ENCODE measurements at regions not wholly inside any gene's neighbourhood (a gene's known extent, or its start where the extent isn't known, plus 50 kb on each side); places are given as distances from the start of the nearest gene placed in this dataset.

GRCh38 chr13:100826441-100826840 lies 151.8 kb upstream of the TMTC4 start:
- H3K27me3 ChIP-seq (ENCODE audit: control insufficient read depth, insufficient read depth), result no peaks in the 10 kb centered on the region
- no peaks in the 10 kb centered on the region for H3K4me1 ChIP-seq (ENCODE audit: control insufficient read depth, insufficient read depth, low read length)
- DNase-seq (no peak), ATAC-seq (no peak)
- intact Hi-C loops (cut with DNase I), result no loop called here
- H3K4me3 ChIP-seq (ENCODE audit: low read length), result no peak overlapping the region
- 63% methylated on average over 3 of the region's 3 CpGs for WGBS
- H3K9me3 ChIP-seq (ENCODE audit: control insufficient read depth, low read length), result no peaks in the 10 kb centered on the region
- H3K27ac ChIP-seq (ENCODE audit: low read length), result no peak overlapping the region

- no peak for ATAC-seq
- 71% methylated on average over 3 of the region's 3 CpGs for WGBS
These were observed 151.0 kb upstream of the TMTC4 start for GRCh38 chr13:100825557-100825956.

GRCh38 chr13:100824366-100824765 lies 149.8 kb upstream of the TMTC4 start:
- no peaks in the 10 kb centered on the region for H3K27me3 ChIP-seq (ENCODE audit: control insufficient read depth, insufficient read depth)
- intact Hi-C loops (cut with DNase I), result no loop called here
- 41% methylated on average over 3 of the region's 3 CpGs for WGBS
- H3K4me3 ChIP-seq (ENCODE audit: low read length), result no peak overlapping the region
- ATAC-seq, result no peak
- no peak overlapping the region for H3K27ac ChIP-seq (ENCODE audit: low read length)
- H3K4me1 ChIP-seq (ENCODE audit: control insufficient read depth, insufficient read depth, low read length), result no peaks in the 10 kb centered on the region
- no peak for DNase-seq
- H3K9me3 ChIP-seq (ENCODE audit: control insufficient read depth, low read length), result no peaks in the 10 kb centered on the region

More at GRCh38 chr13:100825557-100825956, 151.0 kb upstream of the TMTC4 start:
- H3K4me3 ChIP-seq (ENCODE audit: low read length), result no peak overlapping the region
- DNase-seq, result no peak
- H3K27me3 ChIP-seq (ENCODE audit: control insufficient read depth, insufficient read depth), result no peaks in the 10 kb centered on the region
- no peaks in the 10 kb centered on the region for H3K4me1 ChIP-seq (ENCODE audit: control insufficient read depth, insufficient read depth, low read length)
- no peaks in the 10 kb centered on the region for H3K9me3 ChIP-seq (ENCODE audit: control insufficient read depth, low read length)
- intact Hi-C loops (cut with DNase I), result no loop called here
- H3K27ac ChIP-seq (ENCODE audit: low read length), result no peak overlapping the region

- DNase-seq (no peak), ATAC-seq (no peak)
- intact Hi-C loops (cut with DNase I), result no loop called here
- Histone ChIP-seq H3K9me3 (ENCODE audit: control insufficient read depth, low read length) (no peaks in the 10 kb centered on the region), H3K4me3 (ENCODE audit: low read length) (no peak overlapping the region), H3K4me1 (ENCODE audit: control insufficient read depth, insufficient read depth, low read length) (no peaks in the 10 kb centered on the region), H3K27me3 (ENCODE audit: control insufficient read depth, insufficient read depth) (no peaks in the 10 kb centered on the region), H3K27ac (ENCODE audit: low read length) (no peak overlapping the region)
- WGBS, result 75% methylated on average over 3 of the region's 3 CpGs
These were observed 148.9 kb upstream of the TMTC4 start for GRCh38 chr13:100823448-100823847.

- Histone ChIP-seq H3K27me3 (ENCODE audit: control insufficient read depth, insufficient read depth) (no peaks in the 10 kb centered on the region), H3K4me1 (ENCODE audit: control insufficient read depth, insufficient read depth, low read length) (no peaks in the 10 kb centered on the region), H3K9me3 (ENCODE audit: control insufficient read depth, low read length) (no peaks in the 10 kb centered on the region), H3K27ac (ENCODE audit: low read length) (no peak overlapping the region), H3K4me3 (ENCODE audit: low read length) (no peak overlapping the region)
- intact Hi-C loops (cut with DNase I), result no loop called here
- DNase-seq, result no peak
- WGBS, result 89% methylated on average over 6 of the region's 6 CpGs
- no peak for ATAC-seq
These were observed 148.4 kb upstream of the TMTC4 start for GRCh38 chr13:100822871-100823443.

- Histone ChIP-seq H3K4me3 (ENCODE audit: low read length) (no peak overlapping the region), H3K27ac (ENCODE audit: low read length) (no peak overlapping the region), H3K4me1 (ENCODE audit: control insufficient read depth, insufficient read depth, low read length) (no peaks in the 10 kb centered on the region), H3K9me3 (ENCODE audit: control insufficient read depth, low read length) (no peaks in the 10 kb centered on the region), H3K27me3 (ENCODE audit: control insufficient read depth, insufficient read depth) (no peaks in the 10 kb centered on the region)
- 43% methylated on average over 3 of the region's 3 CpGs for WGBS
- intact Hi-C loops (cut with DNase I), result no loop called here
- no peak for ATAC-seq
- no peak for DNase-seq
These were observed 144.1 kb upstream of the TMTC4 start for GRCh38 chr13:100818711-100819110.

- ATAC-seq (no peak), DNase-seq (no peak)
- H3K9me3 ChIP-seq (ENCODE audit: control insufficient read depth, low read length), result no peaks in the 10 kb centered on the region
- intact Hi-C loops (cut with DNase I), result no loop called here
- no peaks in the 10 kb centered on the region for H3K4me1 ChIP-seq (ENCODE audit: control insufficient read depth, insufficient read depth, low read length)
- H3K4me3 ChIP-seq (ENCODE audit: low read length), result no peak overlapping the region
- H3K27ac ChIP-seq (ENCODE audit: low read length), result no peak overlapping the region
- H3K27me3 ChIP-seq (ENCODE audit: control insufficient read depth, insufficient read depth), result no peaks in the 10 kb centered on the region
These were observed 143.3 kb upstream of the TMTC4 start for GRCh38 chr13:100817928-100818327.

GRCh38 chr13:100815476-100816046 lies 141.0 kb upstream of the TMTC4 start:
- intact Hi-C loops (cut with DNase I), result no loop called here
- H3K27me3 ChIP-seq (ENCODE audit: control insufficient read depth, insufficient read depth), result no peaks in the 10 kb centered on the region
- no peak overlapping the region for H3K27ac ChIP-seq (ENCODE audit: low read length)
- ATAC-seq, result no peak
- no peak overlapping the region for H3K4me3 ChIP-seq (ENCODE audit: low read length)
- H3K9me3 ChIP-seq (ENCODE audit: control insufficient read depth, low read length), result no peaks in the 10 kb centered on the region
- WGBS, result 51% methylated on average over 3 of the region's 3 CpGs
- H3K4me1 ChIP-seq (ENCODE audit: control insufficient read depth, insufficient read depth, low read length), result no peaks in the 10 kb centered on the region
- DNase-seq, result no peak

- Histone ChIP-seq H3K27me3 (ENCODE audit: control insufficient read depth, insufficient read depth) (no peaks in the 10 kb centered on the region), H3K27ac (ENCODE audit: low read length) (no peak overlapping the region), H3K4me1 (ENCODE audit: control insufficient read depth, insufficient read depth, low read length) (no peaks in the 10 kb centered on the region), H3K4me3 (ENCODE audit: low read length) (no peak overlapping the region), H3K9me3 (ENCODE audit: control insufficient read depth, low read length) (no peaks in the 10 kb centered on the region)
- DNase-seq (no peak), ATAC-seq (peak in 1 of 2 donors; percentile 26)
- intact Hi-C loops (cut with DNase I), result no loop called here
- 76% methylated on average over 2 of the region's 2 CpGs for WGBS
These were observed 138.5 kb upstream of the TMTC4 start for GRCh38 chr13:100812982-100813584.

- Histone ChIP-seq H3K27me3 (ENCODE audit: control insufficient read depth, insufficient read depth) (no peaks in the 10 kb centered on the region), H3K27ac (ENCODE audit: low read length) (no peak overlapping the region), H3K4me1 (ENCODE audit: control insufficient read depth, insufficient read depth, low read length) (no peaks in the 10 kb centered on the region), H3K9me3 (ENCODE audit: control insufficient read depth, low read length) (no peaks in the 10 kb centered on the region), H3K4me3 (ENCODE audit: low read length) (no peak overlapping the region)
- ATAC-seq (no peak), DNase-seq (no peak)
- intact Hi-C loops (cut with DNase I), result no loop called here
- WGBS, result 83% methylated on average over 2 of the region's 2 CpGs
These were observed 137.3 kb upstream of the TMTC4 start for GRCh38 chr13:100811928-100812327.

- Histone ChIP-seq H3K27ac (ENCODE audit: low read length) (no peak overlapping the region), H3K4me3 (ENCODE audit: low read length) (no peak overlapping the region), H3K4me1 (ENCODE audit: control insufficient read depth, insufficient read depth, low read length) (no peaks in the 10 kb centered on the region), H3K27me3 (ENCODE audit: control insufficient read depth, insufficient read depth) (no peaks in the 10 kb centered on the region), H3K9me3 (ENCODE audit: control insufficient read depth, low read length) (no peaks in the 10 kb centered on the region)
- intact Hi-C loops (cut with DNase I), result no loop called here
- DNase-seq (no peak), ATAC-seq (no peak)
- WGBS, result 76% methylated on average over 14 of the region's 14 CpGs
These were observed 136.7 kb upstream of the TMTC4 start for GRCh38 chr13:100811024-100811865.

All from right cardiac atrium (tissue), 5 donors.